ENCODE measurements at regions not wholly inside any gene's neighbourhood (a gene's known extent, or its start where the extent isn't known, plus 50 kb on each side); places are given as distances from the start of the nearest gene placed in this dataset.

- Histone ChIP-seq H3K36me3 (replicated peaks in 1 of 2) (no peaks in the 10 kb centered on the region), H3K27ac (no peak overlapping the region), H3K4me3 (no peak overlapping the region), H3K27me3 (no peaks in the 10 kb centered on the region), H3K4me1 (replicated peaks in 1 of 2) (no peaks in the 10 kb centered on the region), H3K9me3 (replicated peaks in 1 of 3) (no peaks in the 10 kb centered on the region)
- TF ChIP-seq POLR2A (IDR thresholded peaks at IDR 0.05) = no peak
- TF ChIP-seq CTCF (IDR thresholded peaks at IDR 0.05) = no peak
- WGBS, 4 donors = 89 to 91% (median 91%) methylated on average over 20 of the region's 20 CpGs
- no peak for DNase-seq
- intact Hi-C loops (cut with DNase I) = no loop called here
Observed at GRCh38 chr10:89829262-89829886, 128.0 kb downstream of the KIF20B start.

- intact Hi-C loops (cut with DNase I) = no loop called here
- Histone ChIP-seq H3K27ac (no peak overlapping the region), H3K9me3 (replicated peaks in 1 of 3) (no peaks in the 10 kb centered on the region), H3K36me3 (replicated peaks in 1 of 2) (no peaks in the 10 kb centered on the region), H3K4me1 (replicated peaks in 1 of 2) (no peaks in the 10 kb centered on the region), H3K4me3 (no peak overlapping the region), H3K27me3 (no peaks in the 10 kb centered on the region)
- 71 to 86% (median 78%) methylated on average over 5 of the region's 5 CpGs for WGBS, 4 donors
- TF ChIP-seq POLR2A (IDR thresholded peaks at IDR 0.05) = no peak
- TF ChIP-seq CTCF (IDR thresholded peaks at IDR 0.05) = no peak
- peak in 1 of 7 donors; percentile 19 for DNase-seq
Observed at GRCh38 chr10:89829887-89830269, 128.5 kb downstream of the KIF20B start.

- Histone ChIP-seq H3K27me3 (no peaks in the 10 kb centered on the region), H3K9me3 (replicated peaks in 1 of 3) (no peaks in the 10 kb centered on the region), H3K36me3 (replicated peaks in 1 of 2) (no peaks in the 10 kb centered on the region), H3K4me3 (no peak overlapping the region), H3K27ac (no peak overlapping the region), H3K4me1 (replicated peaks in 1 of 2) (no peaks in the 10 kb centered on the region)
- TF ChIP-seq POLR2A (IDR thresholded peaks at IDR 0.05) (no peak), CTCF (IDR thresholded peaks at IDR 0.05) (no peak)
- no peak for DNase-seq
- intact Hi-C loops (cut with DNase I) = no loop called here
- WGBS, 4 donors = 62 to 77% (median 65%) methylated on average over 2 of the region's 2 CpGs
Observed at GRCh38 chr10:89830624-89831023, 129.2 kb downstream of the KIF20B start.

GRCh38 chr10:89836840-89837164 lies 135.4 kb downstream of the KIF20B start:
- H3K4me1 ChIP-seq (replicated peaks in 1 of 2) = no peaks in the 10 kb centered on the region
- H3K4me3 ChIP-seq = peak overlapping the region in 1 of 4 donors; percentile 68
- H3K36me3 ChIP-seq (replicated peaks in 1 of 2) = no peaks in the 10 kb centered on the region
- TF ChIP-seq POLR2A (IDR thresholded peaks at IDR 0.05) (no peak), CTCF (IDR thresholded peaks at IDR 0.05) (no peak)
- H3K27me3 ChIP-seq = no peaks in the 10 kb centered on the region
- peak overlapping the region in 1 of 5 donors; percentile 36 for H3K27ac ChIP-seq
- 40 to 63% (median 57%) methylated on average over 12 of the region's 12 CpGs for WGBS, 4 donors
- peak in 1 of 7 donors; percentile 50 for DNase-seq
- intact Hi-C loops (cut with DNase I) = no loop called here
- H3K9me3 ChIP-seq (replicated peaks in 1 of 3) = no peaks in the 10 kb centered on the region

Measured in adrenal gland (tissue), 9 donors.